Mesenchymal stem cell (in vitro differentiated cells and primary cell): ENCODE measurements at regions not wholly inside any gene's neighbourhood (a gene's known extent, or its start where the extent isn't known, plus 50 kb on each side); places are given as distances from the start of the nearest gene placed in this dataset.

Experiments used
- DNase-seq: peaks from one replicate; pipeline ENCODE4 v3.0.0-alpha.2; 2013
- H2AFZ ChIP-seq: one replicate; pipeline ENCODE4 v1.6.1; 2013; ENCODE audit warnings: low read depth, mild to moderate bottlenecking, control low read depth, inconsistent platforms, low read length, moderate library complexity
- H2AK5ac ChIP-seq: 2 replicates; pipeline ENCODE4 v1.6.1; 2013; ENCODE audit warnings: low read length, moderate library complexity, mild to moderate bottlenecking, inconsistent platforms; ENCODE audit not compliant: severe bottlenecking
- H2BK120ac ChIP-seq: one replicate; pipeline ENCODE4 v1.6.1; 2013; ENCODE audit warnings: low read depth, mild to moderate bottlenecking, inconsistent platforms, low read length, moderate library complexity
- H2BK12ac ChIP-seq, 2 experiments: one replicate each; pipeline ENCODE4 v1.6.1; 2013; ENCODE audit warnings: inconsistent platforms in 2 of 2, low read length in 2 of 2, mild to moderate bottlenecking in 2 of 2, moderate library complexity in 2 of 2, control low read depth in 1 of 2
- H2BK15ac ChIP-seq: one replicate; pipeline ENCODE4 v1.6.1; 2013; ENCODE audit warnings: mild to moderate bottlenecking, low read depth, inconsistent platforms; ENCODE audit not compliant: poor library complexity, severe bottlenecking
- H2BK5ac ChIP-seq: 2 replicates; pipeline ENCODE4 v1.6.1; 2013; ENCODE audit warnings: low read depth, mild to moderate bottlenecking, low read length, control low read depth, inconsistent platforms; ENCODE audit not compliant: poor library complexity, severe bottlenecking
- H3K14ac ChIP-seq, 2 experiments: one replicate each; pipeline ENCODE4 v1.6.1; 2013; ENCODE audit warnings: inconsistent platforms in 2 of 2, low read length in 2 of 2, control low read depth in 1 of 2, mild to moderate bottlenecking in 1 of 2, moderate library complexity in 1 of 2
- H3K18ac ChIP-seq, 2 experiments: one replicate each; pipeline ENCODE4 v1.6.1; 2013; ENCODE audit warnings: inconsistent platforms in 2 of 2, low read length in 2 of 2, control low read depth in 1 of 2, low read depth in 1 of 2, mild to moderate bottlenecking in 1 of 2
- H3K23ac ChIP-seq, 2 experiments: one replicate each; pipeline ENCODE4 v1.6.1; 2013; ENCODE audit warnings: inconsistent platforms in 2 of 2, low read length in 2 of 2, mild to moderate bottlenecking in 2 of 2, moderate library complexity in 2 of 2, control low read depth in 1 of 2
- H3K27ac ChIP-seq: 2 replicates; pipeline ENCODE4 v1.5.1; 2013; ENCODE audit warnings: mild to moderate bottlenecking, moderate library complexity, low read length, control low read depth, inconsistent platforms; ENCODE audit not compliant: poor library complexity, severe bottlenecking
- H3K27me3 ChIP-seq, 2 experiments: 2 replicates each; pipeline versions ENCODE4 v1.6.1 to v1.7.0; 2013; ENCODE audit warnings: low read length in 2 of 2, mild to moderate bottlenecking in 2 of 2, moderate library complexity in 2 of 2, control low read depth in 1 of 2, inconsistent platforms in 1 of 2; ENCODE audit not compliant: control insufficient read depth in 1 of 2, insufficient read depth in 1 of 2
- H3K36me3 ChIP-seq, 2 experiments: 2 replicates each; pipeline versions ENCODE4 v1.6.1 to v1.7.0; 2013; ENCODE audit warnings: low read length in 2 of 2, control low read depth in 1 of 2, inconsistent platforms in 1 of 2, low read depth in 1 of 2, mild to moderate bottlenecking in 1 of 2; ENCODE audit not compliant: insufficient read depth in 2 of 2, control insufficient read depth in 1 of 2
- H3K4ac ChIP-seq, 2 experiments: one replicate each; pipeline ENCODE4 v1.6.1; 2013; ENCODE audit warnings: inconsistent platforms in 2 of 2, low read length in 2 of 2, mild to moderate bottlenecking in 2 of 2, moderate library complexity in 2 of 2, control low read depth in 1 of 2, low read depth in 1 of 2
- H3K4me1 ChIP-seq: 2 replicates; pipeline ENCODE4 v1.6.1; 2013; ENCODE audit warnings: low read depth, low read length, control low read depth; ENCODE audit not compliant: control insufficient read depth, insufficient read depth
- H3K4me2 ChIP-seq: 2 replicates; pipeline ENCODE4 v1.6.1; 2013; ENCODE audit warnings: low read length, mild to moderate bottlenecking, inconsistent platforms; ENCODE audit not compliant: poor library complexity, severe bottlenecking
- H3K4me3 ChIP-seq, 2 experiments: 2 replicates each; pipeline versions ENCODE4 v1.5.1 to v1.7.0; 2013; ENCODE audit warnings: low read length in 2 of 2, mild to moderate bottlenecking in 2 of 2, control low read depth in 1 of 2, low read depth in 1 of 2; ENCODE audit not compliant: insufficient read depth in 1 of 2
- H3K79me1 ChIP-seq: replicated peaks from 2 replicates; pipeline ENCODE4 v1.6.1; 2013; ENCODE audit warnings: mild to moderate bottlenecking, control low read depth, low read length, inconsistent platforms; ENCODE audit not compliant: poor library complexity, severe bottlenecking
- H3K9ac ChIP-seq: 2 replicates; pipeline ENCODE4 v1.7.0; 2013; ENCODE audit warnings: mild to moderate bottlenecking, low read length, moderate library complexity
- H3K9me3 ChIP-seq: 2 replicates; pipeline ENCODE4 v1.7.0; 2013; ENCODE audit warnings: mild to moderate bottlenecking, low read length; ENCODE audit not compliant: control insufficient read depth
- H4K8ac ChIP-seq: one replicate; pipeline ENCODE4 v1.6.1; 2013; ENCODE audit warnings: inconsistent platforms, mild to moderate bottlenecking, low read length, moderate library complexity
- H4K91ac ChIP-seq: one replicate; pipeline ENCODE4 v1.6.1; 2013; ENCODE audit warnings: mild to moderate bottlenecking, low read length, inconsistent platforms
- WGBS: methylation state at CpG from one replicate; pipeline ENCODE4 v1.1.7; 2013; ENCODE audit warnings: mixed read lengths; 5-methylcytosine and 5-hydroxymethylcytosine counted together

GRCh38 chr5:125409234-125409860 lies 662.9 kb upstream of the ZNF608 start:
- 16% methylated on average over 5 of the region's 8 CpGs for WGBS
- peak overlapping the region; percentile 87 for H3K27ac ChIP-seq
- no peak overlapping the region for H4K91ac ChIP-seq
- peak overlapping the region; percentile 49 for H2BK120ac ChIP-seq
- H3K36me3 ChIP-seq, result no peaks in the 10 kb centered on the region
- H3K18ac ChIP-seq, result peak overlapping the region in 1 of 2 experiments; percentile 62
- H2BK5ac ChIP-seq, result no peak overlapping the region
- H3K4ac ChIP-seq, result peak overlapping the region in 1 of 2 experiments; percentile 26
- H3K14ac ChIP-seq, result no peak overlapping the region
- no peak overlapping the region for H3K23ac ChIP-seq
- no peaks in the 10 kb centered on the region for H3K27me3 ChIP-seq
- peak; percentile 42 for DNase-seq
- peaks cover 11% of the 10 kb centered on the region for H3K4me1 ChIP-seq
- H3K4me2 ChIP-seq, result no peak overlapping the region
- no peak overlapping the region for H2AFZ ChIP-seq
- H2BK12ac ChIP-seq, result no peak overlapping the region
- peaks cover 24% of the 10 kb centered on the region for H3K9me3 ChIP-seq
- no peak overlapping the region for H4K8ac ChIP-seq
- H2AK5ac ChIP-seq, result no peak overlapping the region
- no peaks in the 10 kb centered on the region for H3K79me1 ChIP-seq
- H3K9ac ChIP-seq, result peak overlapping the region; percentile 53
- no peak overlapping the region for H3K4me3 ChIP-seq
- no peak overlapping the region for H2BK15ac ChIP-seq

GRCh38 chr5:125409861-125410536 lies 663.6 kb upstream of the ZNF608 start:
- H3K9ac ChIP-seq, result peak overlapping the region; percentile 83
- no peak overlapping the region for H3K4ac ChIP-seq
- H2BK5ac ChIP-seq, result no peak overlapping the region
- H3K18ac ChIP-seq, result peak overlapping the region in 1 of 2 experiments; percentile 2
- H4K8ac ChIP-seq, result no peak overlapping the region
- H3K36me3 ChIP-seq, result no peaks in the 10 kb centered on the region
- H4K91ac ChIP-seq, result no peak overlapping the region
- H3K4me3 ChIP-seq, result no peak overlapping the region
- peak overlapping the region; percentile 89 for H2AK5ac ChIP-seq
- no peak overlapping the region for H3K23ac ChIP-seq
- peak overlapping the region in 1 of 2 experiments; percentile 57 for H2BK12ac ChIP-seq
- peak; percentile 44 for DNase-seq
- H3K9me3 ChIP-seq, result peaks cover 20% of the 10 kb centered on the region
- H3K14ac ChIP-seq, result no peak overlapping the region
- peak overlapping the region; percentile 39 for H2BK120ac ChIP-seq
- no peak overlapping the region for H2BK15ac ChIP-seq
- H3K27ac ChIP-seq, result peak overlapping the region; percentile 87
- H2AFZ ChIP-seq, result no peak overlapping the region
- no peaks in the 10 kb centered on the region for H3K79me1 ChIP-seq
- WGBS, result 4% methylated on average over 6 of the region's 10 CpGs
- peaks cover 11% of the 10 kb centered on the region for H3K4me1 ChIP-seq
- H3K27me3 ChIP-seq, result no peaks in the 10 kb centered on the region
- H3K4me2 ChIP-seq, result no peak overlapping the region

GRCh38 chr5:125410537-125411070 lies 664.2 kb upstream of the ZNF608 start:
- Histone ChIP-seq H3K36me3 (no peaks in the 10 kb centered on the region), H3K27ac (peak overlapping the region; percentile 87), H3K14ac (no peak overlapping the region), H3K27me3 (no peaks in the 10 kb centered on the region), H2BK15ac (no peak overlapping the region), H3K18ac (no peak overlapping the region), H3K4me1 (peaks cover 11% of the 10 kb centered on the region), H2BK5ac (no peak overlapping the region), H2AK5ac (no peak overlapping the region), H2BK120ac (no peak overlapping the region), H3K9me3 (peaks cover 19% of the 10 kb centered on the region), H3K4me3 (peak overlapping the region in 1 of 2 experiments; percentile 62), H4K91ac (no peak overlapping the region), H3K4me2 (no peak overlapping the region), H3K79me1 (no peaks in the 10 kb centered on the region), H3K4ac (no peak overlapping the region), H3K9ac (peak overlapping the region; percentile 83), H2AFZ (no peak overlapping the region), H3K23ac (no peak overlapping the region), H2BK12ac (no peak overlapping the region), H4K8ac (no peak overlapping the region)
- 25% methylated on average over 2 of the region's 2 CpGs for whole genome bisulfite sequencing
- DNase-seq, result peak; percentile 57

- Histone ChIP-seq H2AK5ac (peak overlapping the region; percentile 89), H3K4me1 (peaks cover 11% of the 10 kb centered on the region), H3K9me3 (peaks cover 13% of the 10 kb centered on the region), H3K27ac (peak overlapping the region; percentile 92), H3K4me2 (peak overlapping the region; percentile 44), H3K18ac (peak overlapping the region in 1 of 2 experiments; percentile 98), H3K36me3 (no peaks in the 10 kb centered on the region), H2BK15ac (no peak overlapping the region), H3K23ac (no peak overlapping the region), H3K14ac (no peak overlapping the region), H2AFZ (no peak overlapping the region), H4K91ac (no peak overlapping the region), H3K4ac (no peak overlapping the region), H3K27me3 (no peaks in the 10 kb centered on the region), H3K9ac (peak overlapping the region; percentile 83), H2BK120ac (peak overlapping the region; percentile 15), H3K4me3 (peak overlapping the region in 1 of 2 experiments; percentile 62), H3K79me1 (no peaks in the 10 kb centered on the region), H2BK12ac (peak overlapping the region in 1 of 2 experiments; percentile 29), H2BK5ac (peak overlapping the region; percentile 49), H4K8ac (peak overlapping the region; percentile 60)
- WGBS, result 0% methylated on average over 3 of the region's 4 CpGs
- peak; percentile 57 for DNase-seq
Measured at GRCh38 chr5:125411071-125411743, 664.8 kb upstream of the ZNF608 start.
